NB4 (cell line): ENCODE measurements at regions not wholly inside any gene's neighbourhood (a gene's known extent, or its start where the extent isn't known, plus 50 kb on each side); places are given as distances from the start of the nearest gene placed in this dataset.

Source experiments
- POLR2A ChIP-seq: IDR thresholded peaks from 2 replicates; pipeline ENCODE4 v1.6.1; 2011; ENCODE audit warnings: mild to moderate bottlenecking; ENCODE audit not compliant: insufficient read length; ENCODE audit errors: extremely low read depth
- TF ChIP-seq, protein P1 (sequence below): IDR thresholded peaks from one replicate; pipeline ENCODE4 v1.5.1; 2012; ENCODE audit warnings: low read depth, low read length
- TF ChIP-seq, protein P2 (sequence below): IDR thresholded peaks from 2 replicates; pipeline ENCODE4 v1.6.1; 2011; ENCODE audit warnings: low read depth, low read length

GRCh38 chr11:39459606-39460005, 1999.8 kb downstream of the LRRC4C start:
- TF ChIP-seq, protein P1, sequence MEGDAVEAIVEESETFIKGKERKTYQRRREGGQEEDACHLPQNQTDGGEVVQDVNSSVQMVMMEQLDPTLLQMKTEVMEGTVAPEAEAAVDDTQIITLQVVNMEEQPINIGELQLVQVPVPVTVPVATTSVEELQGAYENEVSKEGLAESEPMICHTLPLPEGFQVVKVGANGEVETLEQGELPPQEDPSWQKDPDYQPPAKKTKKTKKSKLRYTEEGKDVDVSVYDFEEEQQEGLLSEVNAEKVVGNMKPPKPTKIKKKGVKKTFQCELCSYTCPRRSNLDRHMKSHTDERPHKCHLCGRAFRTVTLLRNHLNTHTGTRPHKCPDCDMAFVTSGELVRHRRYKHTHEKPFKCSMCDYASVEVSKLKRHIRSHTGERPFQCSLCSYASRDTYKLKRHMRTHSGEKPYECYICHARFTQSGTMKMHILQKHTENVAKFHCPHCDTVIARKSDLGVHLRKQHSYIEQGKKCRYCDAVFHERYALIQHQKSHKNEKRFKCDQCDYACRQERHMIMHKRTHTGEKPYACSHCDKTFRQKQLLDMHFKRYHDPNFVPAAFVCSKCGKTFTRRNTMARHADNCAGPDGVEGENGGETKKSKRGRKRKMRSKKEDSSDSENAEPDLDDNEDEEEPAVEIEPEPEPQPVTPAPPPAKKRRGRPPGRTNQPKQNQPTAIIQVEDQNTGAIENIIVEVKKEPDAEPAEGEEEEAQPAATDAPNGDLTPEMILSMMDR, result no peak
- TF ChIP-seq, protein P2, sequence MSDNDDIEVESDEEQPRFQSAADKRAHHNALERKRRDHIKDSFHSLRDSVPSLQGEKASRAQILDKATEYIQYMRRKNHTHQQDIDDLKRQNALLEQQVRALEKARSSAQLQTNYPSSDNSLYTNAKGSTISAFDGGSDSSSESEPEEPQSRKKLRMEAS, result no peak
- no peak for TF ChIP-seq POLR2A
